PC-9 (cell line): ENCODE measurements at regions not wholly inside any gene's neighbourhood (a gene's known extent, or its start where the extent isn't known, plus 50 kb on each side); places are given as distances from the start of the nearest gene placed in this dataset.

Experiments used
- EZH2 ChIP-seq: fragments of 200-600 bp; sonication (generic); IDR thresholded peaks from 2 replicates; pipeline ENCODE4 v1.8.0; 2017; ENCODE audit warnings: antibody characterized with exemption, low read depth
- TF ChIP-seq, protein P1 (sequence below): fragments of 200-600 bp; sonication (generic); conservative IDR thresholded peaks from 2 replicates; pipeline ENCODE4 v1.6.1; 2017; ENCODE audit warnings: mixed run types, antibody characterized with exemption, mild to moderate bottlenecking, moderate library complexity

GRCh38 chr9:78805771-78806170 is 508.8 kb downstream of the PSAT1 start:
- TF ChIP-seq, protein P1, sequence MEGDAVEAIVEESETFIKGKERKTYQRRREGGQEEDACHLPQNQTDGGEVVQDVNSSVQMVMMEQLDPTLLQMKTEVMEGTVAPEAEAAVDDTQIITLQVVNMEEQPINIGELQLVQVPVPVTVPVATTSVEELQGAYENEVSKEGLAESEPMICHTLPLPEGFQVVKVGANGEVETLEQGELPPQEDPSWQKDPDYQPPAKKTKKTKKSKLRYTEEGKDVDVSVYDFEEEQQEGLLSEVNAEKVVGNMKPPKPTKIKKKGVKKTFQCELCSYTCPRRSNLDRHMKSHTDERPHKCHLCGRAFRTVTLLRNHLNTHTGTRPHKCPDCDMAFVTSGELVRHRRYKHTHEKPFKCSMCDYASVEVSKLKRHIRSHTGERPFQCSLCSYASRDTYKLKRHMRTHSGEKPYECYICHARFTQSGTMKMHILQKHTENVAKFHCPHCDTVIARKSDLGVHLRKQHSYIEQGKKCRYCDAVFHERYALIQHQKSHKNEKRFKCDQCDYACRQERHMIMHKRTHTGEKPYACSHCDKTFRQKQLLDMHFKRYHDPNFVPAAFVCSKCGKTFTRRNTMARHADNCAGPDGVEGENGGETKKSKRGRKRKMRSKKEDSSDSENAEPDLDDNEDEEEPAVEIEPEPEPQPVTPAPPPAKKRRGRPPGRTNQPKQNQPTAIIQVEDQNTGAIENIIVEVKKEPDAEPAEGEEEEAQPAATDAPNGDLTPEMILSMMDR, result no peak
- TF ChIP-seq EZH2, result no peak
